H1 (cell line): ENCODE measurements at regions not wholly inside any gene's neighbourhood (a gene's known extent, or its start where the extent isn't known, plus 50 kb on each side); places are given as distances from the start of the nearest gene placed in this dataset.

Experiments
- CEBPB ChIP-seq: IDR thresholded peaks from 2 replicates; pipeline ENCODE4 v1.6.1; 2012; ENCODE audit warnings: low read depth, low read length
- CREB1 ChIP-seq: IDR thresholded peaks from 2 replicates; pipeline ENCODE4 v1.6.1; 2012; ENCODE audit warnings: inconsistent platforms
- CTCF ChIP-seq, 3 experiments: IDR thresholded peaks; 1 replicate in 2 of 3; 2 replicates in 1 of 3; pipeline versions ENCODE4 v1.5.1 to v1.6.1; 2011; ENCODE audit warnings: low read length in 3 of 3, mild to moderate bottlenecking in 3 of 3, inconsistent platforms in 2 of 3, low read depth in 1 of 3, moderate library complexity in 1 of 3; ENCODE audit not compliant: insufficient read depth in 1 of 3; ENCODE audit errors: control extremely low read depth in 1 of 3
- E2F6 ChIP-seq: IDR thresholded peaks from 2 replicates; pipeline ENCODE4 v1.6.1; 2012; ENCODE audit warnings: inconsistent platforms
- EZH2 ChIP-seq: fragments of 200-600 bp; sonication (generic); IDR thresholded peaks from 2 replicates; pipeline ENCODE4 v1.7.1; 2012; ENCODE audit warnings: low read depth, mild to moderate bottlenecking, moderate library complexity, low read length, inconsistent platforms; ENCODE audit not compliant: severe bottlenecking
- POLR2A ChIP-seq, 2 experiments: IDR thresholded peaks; 1 replicate in 1 of 2; 2 replicates in 1 of 2; pipeline ENCODE4 v1.6.1; 2011; ENCODE audit warnings: low read depth in 2 of 2, low read length in 2 of 2, mild to moderate bottlenecking in 2 of 2; ENCODE audit errors: control extremely low read depth in 1 of 2
- POU5F1 ChIP-seq: IDR thresholded peaks from 2 replicates; pipeline ENCODE4 v1.6.1; 2011; ENCODE audit warnings: low read depth, mild to moderate bottlenecking, low read length, moderate library complexity
- RAD21 ChIP-seq, 2 experiments: IDR thresholded peaks in 1 of 2; conservative IDR thresholded peaks in 1 of 2; 2 replicates each; pipeline ENCODE4 v1.6.1; 2011; ENCODE audit warnings: low read depth in 2 of 2, low read length in 2 of 2, improper control_type of control experiment in 1 of 2, inconsistent platforms in 1 of 2, mild to moderate bottlenecking in 1 of 2, moderate library complexity in 1 of 2
- SRF ChIP-seq: IDR thresholded peaks from 2 replicates; pipeline ENCODE4 v1.6.1; 2011; ENCODE audit warnings: mild to moderate bottlenecking, low read depth, low read length, moderate library complexity
- ZNF274 ChIP-seq: IDR thresholded peaks from 2 replicates; pipeline ENCODE4 v1.7.0; 2012; ENCODE audit warnings: low read length, borderline replicate concordance; ENCODE audit errors: extremely low read depth

GRCh38 chr10:78236416-78237015 lies 202.9 kb downstream of the RPS24 start:
- TF ChIP-seq SRF (no peak), EZH2 (no peak), RAD21 (IDR thresholded peaks at IDR 0.05 in 1 of 2, conservative IDR thresholded peaks at IDR 0.05 in 1 of 2; ENCODE audit: low read depth in 2 of 2, low read length in 2 of 2) (no peak), E2F6 (no peak), CREB1 (no peak), CTCF (IDR thresholded peaks at IDR 0.05; ENCODE audit: control extremely low read depth in 1 of 3, insufficient read depth in 1 of 3, low read depth in 1 of 3, low read length in 3 of 3) (no peak), POLR2A (IDR thresholded peaks at IDR 0.05; ENCODE audit: control extremely low read depth in 1 of 2, low read depth in 2 of 2, low read length in 2 of 2) (no peak), CEBPB (no peak), ZNF274 (no peak), POU5F1 (no peak)
